Nucleus accumbens (tissue), 56 donors: ENCODE measurements at regions not wholly inside any gene's neighbourhood (a gene's known extent, or its start where the extent isn't known, plus 50 kb on each side); places are given as distances from the start of the nearest gene placed in this dataset.

ENCODE experiments used
- DNase-seq, 56 donors: peaks; one replicate each; lab custom pipeline; 2025; lab: John Stamatoyannopoulos, UW

- no peak for DNase-seq
Observed at GRCh38 chr16:50967827-50968612, 183.1 kb downstream of the SALL1 start.

- DNase-seq: no peak
Observed at GRCh38 chr16:50964491-50964890, 186.6 kb downstream of the SALL1 start.

GRCh38 chr16:50961952-50962351 lies 189.1 kb downstream of the SALL1 start:
- DNase-seq: no peak

DNA sequence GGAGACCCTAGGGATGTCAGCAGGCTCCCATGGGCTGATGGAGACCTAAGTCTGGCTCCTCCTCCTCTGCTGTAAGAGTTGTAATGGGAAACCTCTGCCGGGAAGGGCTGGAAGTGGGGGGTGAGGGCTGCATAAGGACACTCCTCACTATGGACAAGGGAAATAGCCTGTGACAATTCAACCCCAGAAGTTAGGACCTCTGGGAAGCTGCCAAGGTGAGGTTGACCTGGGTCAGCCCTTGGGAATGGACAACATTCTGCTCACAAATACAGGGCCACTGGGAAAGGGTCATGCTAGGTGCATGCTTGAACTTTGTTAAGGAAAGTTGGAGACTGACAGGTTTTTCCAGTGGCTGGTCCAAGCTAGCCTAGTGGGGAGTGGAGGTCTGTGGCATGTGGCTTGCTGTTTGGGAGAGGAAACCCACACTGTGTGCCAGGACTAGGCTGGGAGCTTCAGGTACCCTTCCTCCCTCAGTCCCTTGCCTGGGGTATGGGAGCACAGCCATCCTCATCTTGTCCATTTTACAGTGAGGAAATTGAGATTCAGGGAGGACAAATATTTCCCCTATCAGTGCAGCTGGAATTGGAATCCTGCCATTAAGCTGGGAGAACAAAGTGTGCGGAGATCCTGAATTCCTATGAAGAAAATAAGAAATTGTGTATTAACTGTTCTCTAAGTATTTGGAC lies 190.4 kb downstream of the SALL1 start:
- DNase-seq: no peak

- DNase-seq: no peak
Observed at GRCh38 chr16:50957056-50957455, 194.0 kb downstream of the SALL1 start.

DNA sequence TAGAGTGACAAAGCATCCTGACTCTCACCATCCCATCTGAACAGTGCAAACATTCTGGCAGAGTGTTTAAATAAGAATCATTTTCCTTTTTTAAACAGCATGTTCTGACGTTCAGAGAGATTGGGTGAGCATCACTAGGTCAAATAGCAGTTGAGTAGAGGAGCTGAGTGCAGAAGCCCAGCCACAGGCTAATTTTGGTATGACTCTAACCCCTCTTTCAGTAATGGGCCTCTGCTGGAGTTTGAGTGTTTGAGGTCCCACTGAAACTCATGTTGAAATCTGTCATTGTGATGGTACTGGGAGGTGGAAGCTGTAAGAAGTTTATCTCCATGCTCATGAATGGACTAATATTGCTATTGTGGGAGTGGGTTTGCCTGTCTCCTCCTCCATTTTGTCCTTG lies 194.4 kb downstream of the SALL1 start:
- DNase-seq: no peak

DNA sequence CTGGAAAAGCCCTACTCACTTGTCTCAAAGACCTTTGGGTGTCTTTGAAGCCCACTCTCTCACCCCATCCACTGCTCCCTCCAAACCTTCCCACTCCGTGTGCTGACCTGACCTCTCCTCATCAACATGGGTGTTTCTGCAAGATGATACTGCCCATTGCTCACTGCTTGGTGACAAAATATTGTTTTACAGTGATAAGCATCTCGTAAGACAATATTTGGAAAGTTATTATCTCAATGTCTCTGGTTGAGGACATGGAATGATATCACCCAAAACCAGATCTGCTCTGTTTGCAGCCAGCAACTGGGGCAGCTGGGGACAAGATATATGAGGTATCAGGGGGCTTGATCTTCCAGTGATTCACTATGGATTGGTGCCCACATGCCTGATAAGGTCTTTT lies 195.8 kb downstream of the SALL1 start:
- DNase-seq: no peak

- DNase-seq: no peak
Observed at GRCh38 chr16:50954469-50954868, 196.6 kb downstream of the SALL1 start.

DNA sequence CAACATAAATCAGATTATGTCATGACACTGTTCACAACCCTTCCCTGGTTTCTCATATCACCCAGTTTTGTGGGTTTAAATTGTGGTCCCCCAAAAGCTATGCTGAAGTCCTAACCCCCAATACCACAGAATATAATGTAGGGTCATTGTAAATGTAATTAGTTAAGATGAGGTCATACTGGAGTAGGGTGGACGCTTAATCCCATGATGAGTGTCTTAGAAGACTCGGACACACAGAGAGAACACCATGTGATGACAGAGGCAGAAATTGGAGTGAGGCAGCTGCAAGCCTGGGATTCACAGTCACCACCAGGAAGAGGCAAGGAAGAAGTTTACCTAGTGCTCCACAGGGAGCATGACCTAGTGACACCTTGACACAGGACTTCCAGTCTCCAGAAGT lies 197.8 kb downstream of the SALL1 start:
- no peak for DNase-seq

DNA sequence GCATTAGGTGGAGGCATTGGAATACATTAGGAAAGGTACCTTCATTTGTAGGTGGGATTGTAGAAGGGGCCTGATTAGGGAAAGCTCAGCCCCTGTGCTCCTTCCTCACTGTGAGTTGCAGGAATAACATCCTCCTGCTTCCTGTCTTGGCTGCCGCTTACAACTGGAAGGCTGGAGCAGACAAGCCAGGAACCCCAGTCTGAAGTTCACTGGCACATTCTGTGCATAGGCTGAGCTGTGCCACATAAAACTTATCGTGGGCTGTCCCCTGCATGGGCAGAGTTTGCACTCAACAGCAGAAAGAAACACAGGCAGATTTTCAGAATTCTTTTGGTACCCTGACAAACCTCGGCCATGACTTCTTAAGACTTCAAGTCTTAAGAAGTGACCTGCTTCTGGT lies 200.1 kb downstream of the SALL1 start:
- no peak for DNase-seq

GRCh38 chr16:50948268-50948930 lies 202.7 kb downstream of the SALL1 start:
- no peak for DNase-seq

DNA sequence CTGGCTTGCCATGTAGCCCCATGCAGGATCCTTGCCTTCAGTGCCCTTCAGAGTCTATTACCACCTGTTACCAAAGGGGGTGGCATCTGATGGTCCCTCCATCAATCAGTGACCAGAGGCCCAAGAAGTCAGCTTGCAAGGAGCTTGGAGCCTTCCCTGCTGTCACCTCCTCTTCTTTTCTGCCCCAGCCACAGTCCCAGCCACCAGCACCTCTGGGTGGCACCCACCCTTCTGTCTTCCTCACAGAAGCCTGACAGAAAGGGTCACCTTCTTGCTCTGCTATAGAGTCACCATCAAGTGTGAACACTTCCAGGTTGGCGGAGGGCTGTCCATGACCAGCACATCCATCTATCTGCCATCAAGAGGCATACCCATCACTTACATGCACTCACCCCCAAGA lies 203.2 kb downstream of the SALL1 start:
- no peak for DNase-seq

DNA sequence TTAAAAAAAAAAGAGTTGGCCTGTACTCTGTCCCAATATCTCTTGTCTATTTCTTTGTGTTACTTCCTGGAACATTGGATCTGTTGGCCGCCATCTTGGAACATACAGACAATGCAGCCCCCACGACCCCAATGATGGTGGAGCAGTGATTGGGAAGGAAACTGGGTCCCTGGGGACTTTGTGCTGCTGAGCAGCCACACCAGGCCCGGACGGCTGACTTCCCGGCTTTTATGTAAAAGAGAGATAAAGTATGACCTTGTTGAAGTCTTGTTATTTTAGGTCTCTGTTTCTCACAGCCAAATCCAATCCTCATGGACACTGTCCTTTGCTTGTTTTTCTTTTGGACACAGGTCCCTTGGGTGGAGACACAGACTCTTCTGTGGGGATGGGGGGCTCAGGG lies 204.5 kb downstream of the SALL1 start:
- no peak for DNase-seq

- no peak for DNase-seq
Observed at GRCh38 chr16:50946098-50946497, 204.2 kb downstream of the CYLD start.

GRCh38 chr16:50945171-50945570 lies 203.3 kb downstream of the CYLD start:
- DNase-seq: no peak

GRCh38 chr16:50944436-50944835 lies 202.6 kb downstream of the CYLD start:
- DNase-seq: no peak

- DNase-seq: no peak
Observed at GRCh38 chr16:50944033-50944432, 202.1 kb downstream of the CYLD start.

- DNase-seq: no peak
Observed at GRCh38 chr16:50942143-50942542, 200.3 kb downstream of the CYLD start.

DNA sequence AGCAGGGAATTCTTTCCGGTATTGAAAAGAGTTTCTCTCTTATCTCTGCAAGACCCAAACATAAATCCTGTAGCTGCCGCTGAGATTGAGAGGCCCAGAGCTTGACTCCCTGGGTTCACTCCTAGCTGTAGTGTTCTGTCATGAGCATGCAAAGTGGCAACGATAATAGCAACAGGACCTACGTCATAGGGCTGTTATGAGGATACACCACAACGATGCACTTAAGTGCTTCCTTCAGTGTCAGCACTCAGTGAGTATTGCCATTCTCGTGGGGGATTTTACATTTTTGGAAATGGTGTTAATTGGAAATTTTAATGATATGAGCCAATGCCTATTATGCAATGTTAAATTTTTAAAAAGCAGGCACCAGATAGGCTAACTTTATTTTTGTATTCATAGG lies 199.8 kb downstream of the CYLD start:
- DNase-seq: no peak

DNA sequence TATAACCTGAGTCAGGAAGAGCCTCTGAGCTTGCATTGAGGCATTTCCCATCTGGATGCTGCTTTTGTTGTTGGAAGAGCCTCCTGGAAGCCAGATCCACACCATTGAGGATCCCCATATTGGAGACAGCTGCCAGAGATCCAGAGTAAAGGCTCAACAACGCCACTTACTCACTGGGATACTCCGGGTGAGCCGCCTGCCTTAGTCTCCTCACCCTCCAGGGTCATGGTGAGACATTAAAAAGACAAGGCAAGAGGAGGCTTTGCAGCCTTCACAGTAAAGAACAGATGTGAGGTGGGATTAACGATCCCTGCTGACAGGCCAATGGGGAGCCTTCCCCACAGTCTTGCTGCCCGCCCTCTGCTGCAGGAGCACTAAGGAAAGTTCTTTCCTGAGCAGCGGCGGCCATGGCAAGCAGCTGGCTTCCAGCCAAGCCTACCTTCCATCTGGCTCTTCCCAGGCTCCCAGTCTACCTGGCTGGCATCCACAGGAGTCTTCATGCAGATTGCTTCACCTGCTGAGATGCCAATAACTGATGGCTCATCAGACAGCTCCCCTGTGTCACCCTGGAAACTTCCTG lies 198.5 kb downstream of the CYLD start:
- DNase-seq: no peak

- DNase-seq: no peak
Observed at GRCh38 chr16:50939356-50939755, 197.5 kb downstream of the CYLD start.
